GM12892 (cell line): ENCODE measurements at regions not wholly inside any gene's neighbourhood (a gene's known extent, or its start where the extent isn't known, plus 50 kb on each side); places are given as distances from the start of the nearest gene placed in this dataset.

ENCODE experiments used
- POLR2A ChIP-seq: IDR thresholded peaks from 2 replicates; pipeline ENCODE4 v1.6.1; 2011; ENCODE audit warnings: low read depth, low read length, control low read depth
- TAF1 ChIP-seq: IDR thresholded peaks from 2 replicates; pipeline ENCODE4 v1.6.1; 2011; ENCODE audit warnings: low read depth, mild to moderate bottlenecking, control low read depth, low read length, borderline replicate concordance

DNA sequence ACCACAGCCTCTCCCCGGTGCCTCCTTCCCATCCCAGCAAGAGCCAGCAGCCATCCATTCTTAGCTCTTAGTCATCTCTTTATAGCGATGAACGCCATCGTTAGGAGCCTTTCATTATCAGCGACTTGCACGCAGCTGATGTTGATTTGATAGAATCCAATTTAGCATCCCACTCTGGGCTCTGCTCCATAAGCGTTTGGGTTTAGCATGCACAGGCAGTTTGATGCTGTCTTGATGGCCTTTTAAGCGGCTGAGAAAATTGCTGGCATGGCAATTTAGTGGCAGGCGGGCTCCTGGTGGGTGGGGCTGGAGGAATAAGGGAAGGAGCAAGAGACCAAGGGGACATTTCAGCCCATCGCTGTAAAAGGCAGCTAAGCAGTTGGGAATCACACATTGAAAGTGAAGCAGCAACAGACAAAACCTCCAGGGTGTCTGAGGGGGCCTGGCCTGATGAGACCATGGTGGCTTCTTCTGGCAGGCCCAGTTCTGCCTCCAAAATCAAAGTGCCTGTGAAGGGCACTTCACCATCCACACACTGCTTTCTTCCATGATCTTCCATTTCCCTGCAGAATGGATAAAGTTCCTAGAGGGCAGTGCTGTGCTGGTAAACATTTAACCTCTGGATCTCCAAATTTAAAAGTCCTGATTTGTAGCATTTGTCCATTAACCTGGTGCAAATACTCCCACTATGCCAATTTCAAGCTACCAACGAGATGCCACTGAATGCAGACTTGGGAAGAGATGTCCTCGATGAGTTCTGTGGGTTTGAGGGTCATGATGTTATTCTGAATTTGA lies 107.8 kb upstream of the PLXNA4 start:
- TF ChIP-seq TAF1 (no peak), POLR2A (no peak)
